Omental fat pad (tissue), 3 donors: ENCODE measurements at regions not wholly inside any gene's neighbourhood (a gene's known extent, or its start where the extent isn't known, plus 50 kb on each side); places are given as distances from the start of the nearest gene placed in this dataset.

ENCODE experiments used
- ATAC-seq: fragments of 150-250 bp; one replicate; pipeline ENCODE4 v1.9.1; 2016; ENCODE audit warnings: mild to moderate bottlenecking, moderate library complexity; ENCODE audit not compliant: low FRiP score
- DNase-seq: peaks from one replicate; pipeline ENCODE4 v3.0.0-alpha.2; 2019; ENCODE audit warnings: low spot score
- CTCF ChIP-seq, 3 donors: fragments of 450-650 bp; IDR thresholded peaks; one replicate each; pipeline ENCODE4 v1.5.1; 2016 to 2017; ENCODE audit warnings: antibody characterized with exemption in 3 of 3, mild to moderate bottlenecking in 3 of 3, moderate library complexity in 2 of 3

- ATAC-seq (no peak), DNase-seq (no peak)
- TF ChIP-seq CTCF (IDR thresholded peaks at IDR 0.05) = no peak
Measured at GRCh38 chr17:13776027-13776551, 174.4 kb upstream of the HS3ST3A1 start.

GRCh38 chr17:13777003-13777402, 175.3 kb upstream of the HS3ST3A1 start:
- ATAC-seq = no peak
- no peak for DNase-seq
- no peak for TF ChIP-seq CTCF (IDR thresholded peaks at IDR 0.05)

- ATAC-seq (no peak), DNase-seq (no peak)
- TF ChIP-seq CTCF (IDR thresholded peaks at IDR 0.05) = no peak
Measured at GRCh38 chr17:13784434-13785095, 182.8 kb upstream of the HS3ST3A1 start.

- DNase-seq = no peak
- TF ChIP-seq CTCF (IDR thresholded peaks at IDR 0.05) = no peak
- ATAC-seq = no peak
Measured at GRCh38 chr17:13785981-13786598, 184.4 kb upstream of the HS3ST3A1 start.

GRCh38 chr17:13787636-13788035, 185.9 kb upstream of the HS3ST3A1 start:
- ATAC-seq (no peak), DNase-seq (no peak)
- no peak for TF ChIP-seq CTCF (IDR thresholded peaks at IDR 0.05)

- no peak for TF ChIP-seq CTCF (IDR thresholded peaks at IDR 0.05)
- ATAC-seq (no peak), DNase-seq (no peak)
Measured at GRCh38 chr17:13788385-13788784, 186.7 kb upstream of the HS3ST3A1 start.

- no peak for TF ChIP-seq CTCF (IDR thresholded peaks at IDR 0.05)
- ATAC-seq (no peak), DNase-seq (no peak)
Measured at GRCh38 chr17:13792314-13792713, 190.6 kb upstream of the HS3ST3A1 start.
